ENCODE measurements at regions not wholly inside any gene's neighbourhood (a gene's known extent, or its start where the extent isn't known, plus 50 kb on each side); places are given as distances from the start of the nearest gene placed in this dataset.

DNA sequence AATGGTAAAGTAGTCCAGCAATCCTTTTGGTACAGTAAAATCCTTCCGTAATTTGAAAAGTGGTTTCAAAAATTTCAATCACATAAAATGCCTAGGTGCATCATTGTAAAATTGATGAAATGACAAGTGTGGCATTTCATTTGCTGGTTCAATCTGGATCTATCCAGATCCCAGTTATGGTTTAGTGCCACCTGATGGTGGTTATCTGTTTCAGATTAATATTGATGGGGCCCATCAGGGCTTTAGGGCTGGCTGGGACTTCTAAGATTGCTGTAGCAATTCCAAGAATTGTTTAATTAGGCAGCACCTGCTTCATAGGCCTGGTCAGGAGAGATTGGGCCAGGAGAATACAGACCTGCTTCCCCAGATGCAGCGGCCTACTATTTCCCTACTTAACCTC lies 55.5 kb upstream of the PIK3C3 start:
- no peak for DNase-seq (ENCODE audit: extremely low spot score)
- POLR2A ChIA-PET = no interaction called here
- TF ChIP-seq NFRKB (IDR thresholded peaks at IDR 0.05) = no peak
- no peak for TF ChIP-seq HDGF (IDR thresholded peaks at IDR 0.05; ENCODE audit: borderline replicate concordance)
- no peak for TF ChIP-seq SUZ12 (IDR thresholded peaks at IDR 0.05)
- TF ChIP-seq CTBP1 (IDR thresholded peaks at IDR 0.05; ENCODE audit: borderline replicate concordance) = no peak
- CTCF ChIA-PET = no interaction called here

DNA sequence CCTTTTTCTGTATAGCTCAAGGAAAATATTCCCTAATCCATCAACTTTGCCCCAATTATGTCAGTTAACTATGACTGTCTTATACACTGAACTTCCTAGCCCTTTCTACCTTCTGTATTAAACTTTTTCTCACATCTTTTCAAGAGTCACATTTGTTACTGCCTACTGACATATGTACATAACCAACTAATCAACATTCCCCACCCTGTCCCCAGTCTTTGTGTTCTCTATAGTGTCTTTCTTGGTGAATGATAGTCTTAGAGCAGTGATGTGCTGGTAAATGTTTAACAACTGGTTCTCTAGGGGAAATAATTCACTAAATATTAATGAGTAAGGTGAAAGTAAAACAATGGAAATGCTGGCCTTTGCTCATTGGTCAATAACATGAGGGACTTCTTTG lies 61.6 kb upstream of the PIK3C3 start:
- ChIA-PET CTCF (no interaction called here), POLR2A (no interaction called here)
- DNase-seq (ENCODE audit: extremely low spot score) = no peak
- TF ChIP-seq BHLHE40 (IDR thresholded peaks at IDR 0.05; ENCODE audit: borderline replicate concordance) (no peak), FOXM1 (IDR thresholded peaks at IDR 0.05; ENCODE audit: borderline replicate concordance) (no peak)

GRCh38 chr18:41887100-41887499 lies 67.9 kb upstream of the PIK3C3 start:
- ChIA-PET POLR2A (no interaction called here), CTCF (no interaction called here)
- DNase-seq (ENCODE audit: extremely low spot score) = no peak
- TF ChIP-seq NFRKB (IDR thresholded peaks at IDR 0.05) (no peak), FOXA1 (IDR thresholded peaks at IDR 0.05) (no peak), ELF4 (IDR thresholded peaks at IDR 0.05) (no peak)

- CTCF ChIA-PET = no interaction called here
- DNase-seq (ENCODE audit: extremely low spot score) = no peak
- POLR2A ChIA-PET = no interaction called here
- TF ChIP-seq FOXK2 (IDR thresholded peaks at IDR 0.05) = no peak
- TF ChIP-seq TARDBP (IDR thresholded peaks at IDR 0.05) = no peak
- TF ChIP-seq, protein P1, sequence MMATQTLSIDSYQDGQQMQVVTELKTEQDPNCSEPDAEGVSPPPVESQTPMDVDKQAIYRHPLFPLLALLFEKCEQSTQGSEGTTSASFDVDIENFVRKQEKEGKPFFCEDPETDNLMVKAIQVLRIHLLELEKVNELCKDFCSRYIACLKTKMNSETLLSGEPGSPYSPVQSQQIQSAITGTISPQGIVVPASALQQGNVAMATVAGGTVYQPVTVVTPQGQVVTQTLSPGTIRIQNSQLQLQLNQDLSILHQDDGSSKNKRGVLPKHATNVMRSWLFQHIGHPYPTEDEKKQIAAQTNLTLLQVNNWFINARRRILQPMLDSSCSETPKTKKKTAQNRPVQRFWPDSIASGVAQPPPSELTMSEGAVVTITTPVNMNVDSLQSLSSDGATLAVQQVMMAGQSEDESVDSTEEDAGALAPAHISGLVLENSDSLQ (IDR thresholded peaks at IDR 0.05) = no peak
- TF ChIP-seq NFRKB (IDR thresholded peaks at IDR 0.05) = no peak
- TF ChIP-seq L3MBTL2 (conservative IDR thresholded peaks at IDR 0.05) = no peak
- TF ChIP-seq ELF4 (IDR thresholded peaks at IDR 0.05) = no peak
- no peak for TF ChIP-seq BHLHE40 (IDR thresholded peaks at IDR 0.05; ENCODE audit: borderline replicate concordance)
- no peak for TF ChIP-seq CTBP1 (IDR thresholded peaks at IDR 0.05; ENCODE audit: borderline replicate concordance)
These were observed 68.8 kb upstream of the PIK3C3 start for GRCh38 chr18:41886126-41886807.

DNA sequence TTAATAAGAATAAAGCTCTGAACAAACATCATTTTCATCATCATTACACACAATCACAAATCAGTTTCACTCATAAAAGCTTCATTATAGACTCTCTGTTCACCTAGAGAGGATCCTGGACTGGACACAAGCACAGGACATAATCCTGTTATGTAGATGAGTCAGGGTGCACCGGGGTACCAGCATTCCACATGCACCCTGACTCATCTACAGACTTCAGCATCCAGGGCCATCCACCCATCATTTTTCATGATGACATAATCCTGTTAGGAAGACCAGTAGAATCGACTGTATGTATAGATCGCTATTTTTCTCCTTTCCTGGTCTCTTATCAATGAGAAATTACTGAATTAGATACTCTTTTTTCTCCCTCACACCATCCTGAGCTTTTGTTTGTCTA lies 73.7 kb upstream of the PIK3C3 start:
- no peak for TF ChIP-seq CTBP1 (IDR thresholded peaks at IDR 0.05; ENCODE audit: borderline replicate concordance)
- POLR2A ChIA-PET = no interaction called here
- no peak for DNase-seq (ENCODE audit: extremely low spot score)
- CTCF ChIA-PET = no interaction called here

- DNase-seq (ENCODE audit: extremely low spot score) = no peak
- POLR2A ChIA-PET = no interaction called here
- TF ChIP-seq FOXM1 (IDR thresholded peaks at IDR 0.05; ENCODE audit: borderline replicate concordance) (no peak), CTBP1 (IDR thresholded peaks at IDR 0.05; ENCODE audit: borderline replicate concordance) (no peak), BHLHE40 (IDR thresholded peaks at IDR 0.05; ENCODE audit: borderline replicate concordance) (no peak), NFRKB (IDR thresholded peaks at IDR 0.05) (no peak), SUZ12 (IDR thresholded peaks at IDR 0.05) (no peak), LEF1 (IDR thresholded peaks at IDR 0.05; ENCODE audit: borderline replicate concordance) (no peak), SP1 (IDR thresholded peaks at IDR 0.05) (no peak), HDGF (IDR thresholded peaks at IDR 0.05; ENCODE audit: borderline replicate concordance) (no peak), ARNT (IDR thresholded peaks at IDR 0.05) (no peak), FOXK2 (IDR thresholded peaks at IDR 0.05) (no peak), TARDBP (IDR thresholded peaks at IDR 0.05) (no peak), ZNF384 (IDR thresholded peaks at IDR 0.05) (no peak), FOXA1 (IDR thresholded peaks at IDR 0.05) (no peak), ELF4 (IDR thresholded peaks at IDR 0.05) (no peak), L3MBTL2 (conservative IDR thresholded peaks at IDR 0.05) (no peak)
- TF ChIP-seq, protein P1 (IDR thresholded peaks at IDR 0.05) = no peak
- CTCF ChIA-PET = no interaction called here
These were observed 75.8 kb upstream of the PIK3C3 start for GRCh38 chr18:41879256-41879655.

DNA sequence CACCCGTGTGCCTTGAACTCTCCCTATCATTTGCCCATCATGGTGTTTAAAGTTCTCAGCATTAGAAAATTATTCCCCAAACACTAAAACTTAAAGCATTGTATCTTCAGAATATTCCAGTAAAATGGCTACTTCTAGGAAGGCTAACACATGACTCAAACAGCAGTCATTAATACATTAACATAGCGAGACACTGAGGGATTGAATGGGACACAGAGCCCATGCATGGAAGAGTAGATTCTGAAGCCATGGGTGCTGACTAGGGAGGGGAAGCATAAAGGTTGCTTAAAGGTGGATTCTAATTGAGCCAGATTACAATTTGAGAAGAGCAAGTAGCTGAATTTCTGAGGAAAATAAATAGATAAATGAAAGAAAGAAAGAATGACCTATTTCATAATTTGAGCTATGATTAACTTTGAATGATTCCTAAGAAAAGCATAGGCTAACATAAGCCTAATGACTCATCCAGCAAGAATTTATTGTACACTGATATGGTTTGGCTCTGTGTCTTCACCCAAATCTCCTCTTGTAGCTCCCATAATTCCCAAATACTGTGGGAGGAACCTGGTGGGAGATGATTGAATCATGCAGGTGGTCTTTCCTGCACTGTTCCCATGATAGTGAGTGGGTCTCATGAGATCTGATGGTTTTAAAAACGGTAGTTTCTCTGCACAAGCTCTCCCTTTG lies 79.8 kb upstream of the PIK3C3 start:
- ChIA-PET CTCF (no interaction called here), POLR2A (no interaction called here)
- no peak for DNase-seq (ENCODE audit: extremely low spot score)
- TF ChIP-seq CTBP1 (IDR thresholded peaks at IDR 0.05; ENCODE audit: borderline replicate concordance) (no peak), FOXA1 (IDR thresholded peaks at IDR 0.05) (no peak), SUZ12 (IDR thresholded peaks at IDR 0.05) (no peak), NFRKB (IDR thresholded peaks at IDR 0.05) (no peak), ELF4 (IDR thresholded peaks at IDR 0.05) (no peak), LEF1 (IDR thresholded peaks at IDR 0.05; ENCODE audit: borderline replicate concordance) (no peak), BHLHE40 (IDR thresholded peaks at IDR 0.05; ENCODE audit: borderline replicate concordance) (no peak), TARDBP (IDR thresholded peaks at IDR 0.05) (no peak), L3MBTL2 (conservative IDR thresholded peaks at IDR 0.05) (no peak), ZNF384 (IDR thresholded peaks at IDR 0.05) (no peak), FOXK2 (IDR thresholded peaks at IDR 0.05) (no peak), FOXM1 (IDR thresholded peaks at IDR 0.05; ENCODE audit: borderline replicate concordance) (no peak), SP1 (IDR thresholded peaks at IDR 0.05) (no peak), ARNT (IDR thresholded peaks at IDR 0.05) (no peak), HDGF (IDR thresholded peaks at IDR 0.05; ENCODE audit: borderline replicate concordance) (no peak)
- TF ChIP-seq, protein P1 (IDR thresholded peaks at IDR 0.05) = no peak

All from HEK293T (cell line).